Keratinocyte (primary cell): ENCODE measurements at regions not wholly inside any gene's neighbourhood (a gene's known extent, or its start where the extent isn't known, plus 50 kb on each side); places are given as distances from the start of the nearest gene placed in this dataset.

ENCODE experiments used
- DNase-seq: peaks from one replicate; pipeline ENCODE4 v3.0.0-alpha.2; 2011; ENCODE audit warnings: low read depth, missing footprints, low spot score
- FAIRE-seq: peaks from 2 replicates; lab custom pipeline; 2011; peaks lifted over from hg19 to GRCh38; lab: Jason Lieb, UNC
- H2AFZ ChIP-seq: 2 replicates; pipeline ENCODE4 v1.6.0; 2012; ENCODE audit warnings: low read length, control low read depth, inconsistent platforms; ENCODE audit not compliant: control insufficient read depth
- H3K27ac ChIP-seq: 2 replicates; pipeline ENCODE4 v1.5.1; 2011; ENCODE audit warnings: low read length; ENCODE audit not compliant: control insufficient read depth, insufficient read depth
- H3K27me3 ChIP-seq: 3 replicates; pipeline ENCODE4 v1.6.0; 2011; ENCODE audit warnings: low read length; ENCODE audit not compliant: control insufficient read depth, insufficient read depth; ENCODE audit errors: extremely low read depth
- H3K36me3 ChIP-seq, 2 experiments: 2 replicates in 1 of 2; 3 replicates in 1 of 2; pipeline ENCODE4 v1.5.1; 2011; ENCODE audit warnings: low read length in 2 of 2, mild to moderate bottlenecking in 1 of 2; ENCODE audit not compliant: control insufficient read depth in 2 of 2, insufficient read depth in 2 of 2; ENCODE audit errors: extremely low read depth in 1 of 2
- H3K4me1 ChIP-seq: 3 replicates; pipeline ENCODE4 v1.5.1; 2011; ENCODE audit warnings: low read length; ENCODE audit not compliant: control insufficient read depth, insufficient read depth; ENCODE audit errors: extremely low read depth
- H3K4me2 ChIP-seq: 3 replicates; pipeline ENCODE4 v1.6.0; 2011; ENCODE audit warnings: low read depth, low read length; ENCODE audit not compliant: control insufficient read depth, insufficient read depth; ENCODE audit errors: extremely low read depth
- H3K4me3 ChIP-seq, 3 experiments: fragments of 200-600 bp in 1 of 3; sonication (generic) in 1 of 3; 2 replicates in 2 of 3; 3 replicates in 1 of 3; pipeline ENCODE4 v1.5.1; 2011 to 2016; ENCODE audit warnings: low read length in 3 of 3, mild to moderate bottlenecking in 3 of 3, control low read depth in 2 of 3, inconsistent platforms in 1 of 3, low read depth in 1 of 3, mixed read lengths in 1 of 3, mixed run types in 1 of 3, moderate library complexity in 1 of 3; ENCODE audit not compliant: control insufficient read depth in 2 of 3, insufficient read depth in 2 of 3; ENCODE audit errors: extremely low read depth in 1 of 3
- H3K79me2 ChIP-seq: 2 replicates; pipeline ENCODE4 v1.6.0; 2012; ENCODE audit warnings: low read length; ENCODE audit not compliant: control insufficient read depth, insufficient read depth
- H3K9ac ChIP-seq: 3 replicates; pipeline ENCODE4 v1.6.0; 2011; ENCODE audit warnings: low read length; ENCODE audit not compliant: control insufficient read depth, insufficient read depth; ENCODE audit errors: extremely low read depth
- H3K9me1 ChIP-seq: 3 replicates; pipeline ENCODE4 v1.6.0; 2011; ENCODE audit warnings: low read length; ENCODE audit not compliant: control insufficient read depth, insufficient read depth; ENCODE audit errors: extremely low read depth
- H3K9me3 ChIP-seq: 2 replicates; pipeline ENCODE4 v1.5.1; 2012; ENCODE audit warnings: low read depth, low read length; ENCODE audit not compliant: control insufficient read depth
- H4K20me1 ChIP-seq: 3 replicates; pipeline ENCODE4 v1.6.0; 2011; ENCODE audit warnings: low read length; ENCODE audit not compliant: control insufficient read depth, insufficient read depth; ENCODE audit errors: extremely low read depth
- CTCF ChIP-seq, 3 experiments: IDR thresholded peaks in 1 of 3; conservative IDR thresholded peaks in 1 of 3; optimal IDR thresholded peaks in 1 of 3; 2 replicates in 2 of 3; 3 replicates in 1 of 3; pipeline versions ENCODE3 to v1.5.1; 2011; ENCODE audit warnings: low read length in 3 of 3, mild to moderate bottlenecking in 3 of 3, moderate library complexity in 2 of 3, control low read depth in 1 of 3, inconsistent platforms in 1 of 3; ENCODE audit not compliant: insufficient read depth in 2 of 3; ENCODE audit errors: extremely low read depth in 1 of 3
- EZH2 ChIP-seq: IDR thresholded peaks from one replicate; pipeline ENCODE4 v1.6.1; 2012; ENCODE audit warnings: inconsistent platforms, mild to moderate bottlenecking, low read length, moderate library complexity
- dilution Hi-C: fragments of 300-500 bp; cut with MboI; formaldehyde crosslinking; loops from one replicate; pipeline ENCODE4 v1.7.0; 2020; ENCODE audit warnings: low sequenced_read_pairs; ENCODE audit not compliant: extremely low pct_ligation_motif_present

- H3K36me3 ChIP-seq = no peaks in the 10 kb centered on the region
- DNase-seq = no peak
- TF ChIP-seq EZH2 (no peak), CTCF (optimal IDR thresholded peaks at IDR 0.05 in 1 of 3, IDR thresholded peaks at IDR 0.05 in 1 of 3, conservative IDR thresholded peaks at IDR 0.05 in 1 of 3; ENCODE audit: extremely low read depth in 1 of 3, insufficient read depth in 2 of 3, low read length in 3 of 3) (no peak)
Measured at GRCh38 chr14:106215229-106215628, 688.8 kb downstream of the TMEM121 start.

GRCh38 chr14:106216679-106217078 is 690.3 kb downstream of the TMEM121 start:
- FAIRE-seq = no peak

More at GRCh38 chr14:106215229-106215628, 688.8 kb downstream of the TMEM121 start:
- dilution Hi-C loops = no loop called here
- Histone ChIP-seq H3K4me3 (no peak overlapping the region), H3K27me3 (no peaks in the 10 kb centered on the region), H4K20me1 (no peaks in the 10 kb centered on the region), H3K4me1 (no peaks in the 10 kb centered on the region), H3K9ac (no peak overlapping the region), H3K27ac (no peak overlapping the region), H3K9me3 (no peaks in the 10 kb centered on the region), H3K4me2 (no peak overlapping the region), H3K79me2 (no peaks in the 10 kb centered on the region), H2AFZ (no peak overlapping the region), H3K9me1 (no peaks in the 10 kb centered on the region)
- FAIRE-seq = no peak

More at GRCh38 chr14:106216679-106217078, 690.3 kb downstream of the TMEM121 start:
- Histone ChIP-seq H3K79me2 (no peaks in the 10 kb centered on the region), H4K20me1 (no peaks in the 10 kb centered on the region), H3K4me2 (no peak overlapping the region), H3K27ac (no peak overlapping the region), H2AFZ (no peak overlapping the region), H3K36me3 (no peaks in the 10 kb centered on the region), H3K9ac (no peak overlapping the region), H3K4me3 (no peak overlapping the region), H3K9me3 (no peaks in the 10 kb centered on the region), H3K9me1 (no peaks in the 10 kb centered on the region), H3K4me1 (no peaks in the 10 kb centered on the region), H3K27me3 (no peaks in the 10 kb centered on the region)
- dilution Hi-C loops = no loop called here
- no peak for DNase-seq
- no peak for TF ChIP-seq EZH2
- no peak for TF ChIP-seq CTCF (optimal IDR thresholded peaks at IDR 0.05 in 1 of 3, IDR thresholded peaks at IDR 0.05 in 1 of 3, conservative IDR thresholded peaks at IDR 0.05 in 1 of 3; ENCODE audit: extremely low read depth in 1 of 3, insufficient read depth in 2 of 3, low read length in 3 of 3)
